Astrocyte (in vitro differentiated cells and primary cell): ENCODE measurements at regions not wholly inside any gene's neighbourhood (a gene's known extent, or its start where the extent isn't known, plus 50 kb on each side); places are given as distances from the start of the nearest gene placed in this dataset.

ENCODE experiments used
- DNase-seq: peaks from one replicate; pipeline ENCODE4 v3.0.0-alpha.2; 2010; ENCODE audit warnings: low read depth
- FAIRE-seq: peaks from 2 replicates; lab custom pipeline; 2011; peaks lifted over from hg19 to GRCh38; lab: Jason Lieb, UNC
- H2AFZ ChIP-seq: 2 replicates; pipeline ENCODE4 v1.6.0; 2012; ENCODE audit warnings: low read depth, low read length, inconsistent platforms
- H3K27ac ChIP-seq: 2 replicates; pipeline ENCODE4 v1.5.1; 2011; ENCODE audit warnings: low read depth, low read length, inconsistent platforms
- H3K27me3 ChIP-seq: 2 replicates; pipeline ENCODE4 v1.6.0; 2011; ENCODE audit warnings: low read length, inconsistent platforms; ENCODE audit not compliant: insufficient read depth
- H3K36me3 ChIP-seq: 2 replicates; pipeline ENCODE4 v1.5.1; 2011; ENCODE audit warnings: low read length, inconsistent platforms; ENCODE audit not compliant: insufficient read depth
- H3K4me1 ChIP-seq: 2 replicates; pipeline ENCODE4 v1.5.1; 2011; ENCODE audit warnings: low read length, inconsistent platforms; ENCODE audit not compliant: insufficient read depth
- H3K4me2 ChIP-seq: 2 replicates; pipeline ENCODE4 v1.6.0; 2012; ENCODE audit warnings: low read length, inconsistent platforms
- H3K4me3 ChIP-seq: 2 replicates; pipeline ENCODE4 v1.5.1; 2011; ENCODE audit warnings: low read depth, mild to moderate bottlenecking, low read length, inconsistent platforms; ENCODE audit not compliant: insufficient read depth
- H3K79me2 ChIP-seq: 2 replicates; pipeline ENCODE4 v1.6.0; 2012; ENCODE audit warnings: mild to moderate bottlenecking, low read length, inconsistent platforms; ENCODE audit not compliant: insufficient read depth
- H3K9ac ChIP-seq: 2 replicates; pipeline ENCODE4 v1.6.0; 2012; ENCODE audit warnings: mild to moderate bottlenecking, low read length, inconsistent platforms
- H3K9me3 ChIP-seq: 2 replicates; pipeline ENCODE4 v1.5.1; 2012; ENCODE audit warnings: low read depth, mild to moderate bottlenecking, low read length, inconsistent platforms; ENCODE audit not compliant: insufficient read depth
- H4K20me1 ChIP-seq: 2 replicates; pipeline ENCODE4 v1.6.0; 2012; ENCODE audit warnings: low read length, inconsistent platforms; ENCODE audit not compliant: insufficient read depth
- H3K27ac Mint-ChIP-seq: one replicate; pipeline ENCODE4 v1.8.0; 2021; ENCODE audit warnings: mild to moderate bottlenecking, mixed read lengths; ENCODE audit not compliant: unreplicated experiment
- H3K27me3 Mint-ChIP-seq: one replicate; pipeline ENCODE4 v1.8.0; 2021; ENCODE audit warnings: low read depth, mixed read lengths; ENCODE audit not compliant: unreplicated experiment
- H3K36me3 Mint-ChIP-seq: one replicate; pipeline ENCODE4 v1.8.0; 2021; ENCODE audit warnings: low read depth, mixed read lengths; ENCODE audit not compliant: unreplicated experiment
- H3K4me1 Mint-ChIP-seq: one replicate; pipeline ENCODE4 v1.8.0; 2021; ENCODE audit warnings: low read depth, mixed read lengths; ENCODE audit not compliant: unreplicated experiment
- H3K4me3 Mint-ChIP-seq: one replicate; pipeline ENCODE4 v1.8.0; 2021; ENCODE audit warnings: mild to moderate bottlenecking, moderate library complexity, mixed read lengths; ENCODE audit not compliant: unreplicated experiment
- H3K9me3 Mint-ChIP-seq: one replicate; pipeline ENCODE4 v1.8.0; 2021; ENCODE audit warnings: mild to moderate bottlenecking, mixed read lengths; ENCODE audit not compliant: unreplicated experiment
- CTCF ChIP-seq: IDR thresholded peaks from 2 replicates; pipeline ENCODE4 v1.5.1; 2011; ENCODE audit warnings: low read depth, mild to moderate bottlenecking, inconsistent platforms, low read length, moderate library complexity; ENCODE audit not compliant: insufficient read depth
- EZH2 ChIP-seq: IDR thresholded peaks from 2 replicates; pipeline ENCODE4 v1.6.1; 2012; ENCODE audit warnings: mild to moderate bottlenecking, low read length, inconsistent platforms; ENCODE audit not compliant: insufficient read depth

GRCh38 chr1:201766131-201766866 lies 62.7 kb upstream of the IPO9 start:
- no peaks in the 10 kb centered on the region for H3K9me3 ChIP-seq
- peaks cover 62% of the 10 kb centered on the region for H3K4me1 ChIP-seq
- H4K20me1 ChIP-seq = peaks cover 10% of the 10 kb centered on the region
- no peaks in the 10 kb centered on the region for H3K36me3 ChIP-seq
- peak overlapping the region; percentile 30 for H3K27ac ChIP-seq
- H3K27me3 Mint-ChIP-seq = no peaks in the 10 kb centered on the region
- H3K27me3 ChIP-seq = no peaks in the 10 kb centered on the region
- peak overlapping the region; percentile 41 for H3K4me3 Mint-ChIP-seq
- H3K9me3 Mint-ChIP-seq = no peaks in the 10 kb centered on the region
- TF ChIP-seq EZH2 (no peak), CTCF (no peak)
- DNase-seq (peak; percentile 98), FAIRE-seq (peak; percentile 92)
- H3K4me3 ChIP-seq = no peak overlapping the region
- no peak overlapping the region for H2AFZ ChIP-seq
- peak overlapping the region; percentile 68 for H3K27ac Mint-ChIP-seq
- H3K4me1 Mint-ChIP-seq = peaks cover 64% of the 10 kb centered on the region
- peak overlapping the region; percentile 52 for H3K4me2 ChIP-seq
- H3K36me3 Mint-ChIP-seq = peaks cover 8% of the 10 kb centered on the region
- peak overlapping the region; percentile 3 for H3K9ac ChIP-seq
- H3K79me2 ChIP-seq = peaks cover 89% of the 10 kb centered on the region

- no peaks in the 10 kb centered on the region for H3K27me3 ChIP-seq
- Mint-ChIP-seq H3K4me3 (no peak overlapping the region), H3K27ac (no peak overlapping the region), H3K27me3 (no peaks in the 10 kb centered on the region), H3K36me3 (peaks cover 10% of the 10 kb centered on the region), H3K9me3 (peaks cover 2% of the 10 kb centered on the region), H3K4me1 (peaks cover 56% of the 10 kb centered on the region)
- no peak overlapping the region for H3K4me2 ChIP-seq
- H3K36me3 ChIP-seq = no peaks in the 10 kb centered on the region
- H3K9me3 ChIP-seq = no peaks in the 10 kb centered on the region
- no peak overlapping the region for H2AFZ ChIP-seq
- peaks cover 56% of the 10 kb centered on the region for H3K4me1 ChIP-seq
- H3K9ac ChIP-seq = no peak overlapping the region
- no peak for DNase-seq
- peaks cover 2% of the 10 kb centered on the region for H4K20me1 ChIP-seq
- no peak for TF ChIP-seq CTCF
- TF ChIP-seq EZH2 = no peak
- FAIRE-seq = no peak
- H3K27ac ChIP-seq = no peak overlapping the region
- H3K79me2 ChIP-seq = peaks cover 89% of the 10 kb centered on the region
- H3K4me3 ChIP-seq = no peak overlapping the region
Observed at GRCh38 chr1:201767339-201767738, 61.6 kb upstream of the IPO9 start.

GRCh38 chr1:201769072-201769471 lies 59.9 kb upstream of the IPO9 start:
- Histone ChIP-seq H3K4me2 (no peak overlapping the region), H3K4me1 (peaks cover 56% of the 10 kb centered on the region), H2AFZ (no peak overlapping the region), H3K9ac (no peak overlapping the region), H4K20me1 (no peaks in the 10 kb centered on the region), H3K79me2 (peaks cover 81% of the 10 kb centered on the region), H3K27me3 (no peaks in the 10 kb centered on the region), H3K9me3 (no peaks in the 10 kb centered on the region), H3K4me3 (no peak overlapping the region), H3K27ac (no peak overlapping the region), H3K36me3 (no peaks in the 10 kb centered on the region)
- Mint-ChIP-seq H3K4me3 (no peak overlapping the region), H3K27me3 (no peaks in the 10 kb centered on the region), H3K27ac (no peak overlapping the region), H3K9me3 (peaks cover 2% of the 10 kb centered on the region), H3K4me1 (peaks cover 39% of the 10 kb centered on the region), H3K36me3 (peaks cover 12% of the 10 kb centered on the region)
- DNase-seq = no peak
- no peak for FAIRE-seq
- no peak for TF ChIP-seq EZH2
- TF ChIP-seq CTCF = no peak
